PC-3 (cell line): ENCODE measurements at regions not wholly inside any gene's neighbourhood (a gene's known extent, or its start where the extent isn't known, plus 50 kb on each side); places are given as distances from the start of the nearest gene placed in this dataset.

Experiments
- ATAC-seq: fragments of 200-7000 bp; cut with Tn5 transposase; 2 replicates; pipeline ENCODE4 v1.9.1; 2020; ENCODE audit warnings: mild to moderate bottlenecking, moderate library complexity
- BruUV-seq: library from RNA; stranded (reverse); fragments of 400-500 nt; replicated peaks from 2 replicates; lab custom pipeline; 2021; lab: Mats Ljungman, UMichigan
- CTCF ChIA-PET: fragments of 300-600 bp; sonication (Branson Sonifier 250); formaldehyde crosslinking; loops from one replicate; lab custom pipeline; 2022; ENCODE audit warnings: antibody characterized with exemption; lab: Charles Lee
- POLR2A ChIA-PET: fragments of 300-600 bp; sonication (Branson Sonifier 250); formaldehyde crosslinking; loops from one replicate; lab custom pipeline; 2022; ENCODE audit warnings: antibody characterized with exemption; ENCODE audit not compliant: unreplicated experiment; lab: Charles Lee
- DNase-seq: peaks from one replicate; pipeline ENCODE4 v3.0.0-alpha.2; 2015
- H2AFZ ChIP-seq: fragments of 300-600 bp; sonication (generic); 2 replicates; pipeline ENCODE4 v1.6.0; 2016; ENCODE audit warnings: antibody characterized with exemption, low read length
- H3F3A ChIP-seq: fragments of 300-600 bp; sonication (generic); one replicate; pipeline ENCODE4 v1.6.0; 2017; ENCODE audit warnings: antibody characterized with exemption, low read length, control low read depth, mild to moderate bottlenecking; ENCODE audit not compliant: unreplicated experiment
- H3K27ac ChIP-seq: fragments of 300-600 bp; sonication (generic); 2 replicates; pipeline ENCODE4 v1.5.1; 2016; ENCODE audit warnings: mild to moderate bottlenecking, low read length
- H3K27me3 ChIP-seq: fragments of 300-600 bp; sonication (generic); 2 replicates; pipeline ENCODE4 v1.6.1; 2016; ENCODE audit warnings: low read length, mixed read lengths
- H3K36me3 ChIP-seq: fragments of 300-600 bp; sonication (generic); 2 replicates; pipeline ENCODE4 v1.6.1; 2016; ENCODE audit warnings: low read depth, mixed run types, low read length, mixed read lengths
- H3K4me1 ChIP-seq: fragments of 300-600 bp; sonication (generic); 2 replicates; pipeline ENCODE4 v1.5.1; 2016; ENCODE audit warnings: low read length; ENCODE audit not compliant: insufficient read depth
- H3K4me2 ChIP-seq: fragments of 300-600 bp; sonication (generic); 2 replicates; pipeline ENCODE4 v1.6.0; 2016; ENCODE audit warnings: low read length
- H3K4me3 ChIP-seq: fragments of 300-600 bp; sonication (generic); 2 replicates; pipeline ENCODE4 v1.5.1; 2016; ENCODE audit warnings: mild to moderate bottlenecking, low read length, mixed read lengths
- H3K79me2 ChIP-seq: fragments of 300-600 bp; sonication (generic); 2 replicates; pipeline ENCODE4 v1.6.1; 2017; ENCODE audit warnings: low read length, mixed read lengths
- H3K9ac ChIP-seq: fragments of 300-600 bp; sonication (generic); 2 replicates; pipeline ENCODE4 v1.6.0; 2016; ENCODE audit warnings: mild to moderate bottlenecking, low read length
- H3K9me2 ChIP-seq: fragments of 300-600 bp; sonication (generic); replicated peaks from 2 replicates; pipeline ENCODE4 v1.6.1; 2016; ENCODE audit warnings: mixed run types, low read length, mixed read lengths
- H3K9me3 ChIP-seq: fragments of 300-600 bp; sonication (generic); 2 replicates; pipeline ENCODE4 v1.6.1; 2016; ENCODE audit warnings: low read length, mixed read lengths
- H4K20me1 ChIP-seq: fragments of 300-600 bp; sonication (generic); 2 replicates; pipeline ENCODE4 v1.6.1; 2016; ENCODE audit warnings: low read length, mixed read lengths
- CTCF ChIP-seq: fragments of 300-600 bp; sonication (generic); conservative IDR thresholded peaks from 2 replicates; pipeline ENCODE4 v1.5.1; 2017; ENCODE audit warnings: antibody characterized with exemption, low read depth, mild to moderate bottlenecking, low read length
- EZH2 ChIP-seq: fragments of 300-600 bp; sonication (generic); IDR thresholded peaks from one replicate; pipeline ENCODE4 v1.6.1; 2017; ENCODE audit warnings: antibody characterized with exemption, mild to moderate bottlenecking, low read length; ENCODE audit not compliant: unreplicated experiment
- EZH2phosphoT487 ChIP-seq: fragments of 300-600 bp; sonication (generic); IDR thresholded peaks from 2 replicates; pipeline ENCODE4 v1.6.1; 2018; ENCODE audit warnings: mild to moderate bottlenecking, antibody characterized with exemption, low read length, borderline replicate concordance
- intact Hi-C: fragments of 100-400 bp; cut with micrococcal nuclease; formaldehyde crosslinking; loops from 2 replicates; pipeline ENCODE4 v1.9.0; 2023

- H3K4me2 ChIP-seq = no peak overlapping the region
- H3K4me1 ChIP-seq = no peaks in the 10 kb centered on the region
- no peak for ATAC-seq
- H2AFZ ChIP-seq = no peak overlapping the region
- ChIA-PET POLR2A (no interaction called here), CTCF (no interaction called here)
- no peaks in the 10 kb centered on the region for H3K9me3 ChIP-seq
- H3K79me2 ChIP-seq = no peaks in the 10 kb centered on the region
- TF ChIP-seq EZH2phosphoT487 (no peak), EZH2 (no peak)
- no peak overlapping the region for H3K4me3 ChIP-seq
- intact Hi-C loops = no loop called here
- DNase-seq = no peak
- H3K27ac ChIP-seq = no peak overlapping the region
- no peaks in the 10 kb centered on the region for H3K9me2 ChIP-seq
- no TSS peak for BruUV-seq
- no peaks in the 10 kb centered on the region for H4K20me1 ChIP-seq
- no peaks in the 10 kb centered on the region for H3K36me3 ChIP-seq
- H3K27me3 ChIP-seq = no peaks in the 10 kb centered on the region
- no peak overlapping the region for H3K9ac ChIP-seq
- H3F3A ChIP-seq = no peaks in the 10 kb centered on the region
Observed at GRCh38 chr19:28581468-28581770, 631.5 kb downstream of the UQCRFS1 start.

GRCh38 chr19:28578786-28579505 is 634.0 kb downstream of the UQCRFS1 start:
- Histone ChIP-seq H3K27me3 (no peaks in the 10 kb centered on the region), H3K4me1 (no peaks in the 10 kb centered on the region), H3F3A (no peaks in the 10 kb centered on the region), H3K36me3 (no peaks in the 10 kb centered on the region), H3K27ac (no peak overlapping the region), H3K4me3 (no peak overlapping the region), H2AFZ (no peak overlapping the region), H3K9me3 (no peaks in the 10 kb centered on the region), H3K9ac (no peak overlapping the region), H3K9me2 (no peaks in the 10 kb centered on the region), H4K20me1 (no peaks in the 10 kb centered on the region), H3K79me2 (no peaks in the 10 kb centered on the region), H3K4me2 (no peak overlapping the region)
- intact Hi-C loops = no loop called here
- POLR2A ChIA-PET = no interaction called here
- TF ChIP-seq EZH2phosphoT487 (no peak), EZH2 (no peak), CTCF (no peak)
- CTCF ChIA-PET = no interaction called here
- DNase-seq (no peak), ATAC-seq (no peak)
- BruUV-seq = no TSS peak

- ChIA-PET CTCF (no interaction called here), POLR2A (no interaction called here)
- Histone ChIP-seq H2AFZ (no peak overlapping the region), H3K9ac (no peak overlapping the region), H4K20me1 (no peaks in the 10 kb centered on the region), H3K27me3 (no peaks in the 10 kb centered on the region), H3K9me2 (no peaks in the 10 kb centered on the region), H3F3A (no peaks in the 10 kb centered on the region), H3K4me2 (no peak overlapping the region), H3K79me2 (no peaks in the 10 kb centered on the region), H3K4me3 (no peak overlapping the region), H3K4me1 (no peaks in the 10 kb centered on the region), H3K9me3 (no peaks in the 10 kb centered on the region), H3K36me3 (no peaks in the 10 kb centered on the region), H3K27ac (no peak overlapping the region)
- ATAC-seq (no peak), DNase-seq (no peak)
- intact Hi-C loops = no loop called here
- no TSS peak for BruUV-seq
- no peak for TF ChIP-seq CTCF
- TF ChIP-seq EZH2 = no peak
- no peak for TF ChIP-seq EZH2phosphoT487
Observed at GRCh38 chr19:28578208-28578607, 634.7 kb downstream of the UQCRFS1 start.
